GM10266 (cell line): ENCODE measurements at regions not wholly inside any gene's neighbourhood (a gene's known extent, or its start where the extent isn't known, plus 50 kb on each side); places are given as distances from the start of the nearest gene placed in this dataset.

Experiments used
- DNase-seq: peaks from one replicate; pipeline ENCODE4 v3.0.0; 2012; ENCODE audit errors: extremely low spot score
- CTCF ChIP-seq: IDR thresholded peaks from 2 replicates; pipeline ENCODE4 v1.5.1; 2012; ENCODE audit warnings: mild to moderate bottlenecking, low read depth; ENCODE audit not compliant: control insufficient read depth, insufficient read depth; ENCODE audit errors: missing control alignments

GRCh38 chr4:72966652-72967051 lies 102.9 kb downstream of the COX18 start:
- no peak for TF ChIP-seq CTCF
- DNase-seq: no peak

GRCh38 chr4:72959411-72959810 lies 110.1 kb downstream of the COX18 start:
- DNase-seq: no peak
- no peak for TF ChIP-seq CTCF

- TF ChIP-seq CTCF: no peak
- DNase-seq: no peak
Measured at GRCh38 chr4:72954811-72955210, 114.7 kb downstream of the COX18 start.

GRCh38 chr4:72953571-72953970 lies 115.9 kb downstream of the COX18 start:
- no peak for TF ChIP-seq CTCF
- no peak for DNase-seq

- no peak for DNase-seq
- TF ChIP-seq CTCF: no peak
Measured at GRCh38 chr4:72951628-72952027, 117.9 kb downstream of the COX18 start.

GRCh38 chr4:72951147-72951546 lies 118.4 kb downstream of the COX18 start:
- DNase-seq: no peak
- no peak for TF ChIP-seq CTCF

- no peak for DNase-seq
- TF ChIP-seq CTCF: no peak
Measured at GRCh38 chr4:72948080-72948479, 121.4 kb downstream of the COX18 start.
